ENCODE measurements at regions not wholly inside any gene's neighbourhood (a gene's known extent, or its start where the extent isn't known, plus 50 kb on each side); places are given as distances from the start of the nearest gene placed in this dataset.

DNA sequence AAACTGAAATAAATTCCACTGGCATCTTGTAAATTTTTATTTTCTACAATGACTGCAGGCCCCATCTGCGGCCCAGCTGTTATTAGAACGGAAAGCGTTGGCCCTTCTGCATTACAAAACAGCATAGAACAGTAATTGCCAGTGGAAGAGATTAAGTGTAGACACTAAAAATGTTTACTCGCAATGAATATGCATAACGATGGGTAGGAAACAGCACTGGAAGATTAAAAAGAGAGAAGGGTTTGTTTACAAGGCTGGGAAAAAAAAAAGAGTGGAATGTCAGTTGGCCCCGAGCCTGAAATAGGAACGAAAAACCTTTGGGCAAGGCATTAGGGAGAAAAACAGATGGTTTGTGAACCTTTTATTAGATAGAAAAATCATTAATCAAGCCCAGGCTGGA lies 275.9 kb upstream of the TCF4 start:
- in situ Hi-C loops (cut with MboI), result no loop called here
- FAIRE-seq (no peak), DNase-seq (ENCODE audit: extremely low read depth in 1 of 4, low spot score in 3 of 4) (no peak), ATAC-seq (no peak)
- POLR2A ChIA-PET, result interaction anchor here (0.7 kb wide), 1 partner anchor 19 kb away, joined by 3 read pairs; no protein-coding TSS in a partner anchor
- no TSS peak for BruUV-seq (replicated peaks)
- WGBS (ENCODE audit: insufficient coverage, low coverage, missing lambda C conversion rate), result 19% methylated on average over 7 of the region's 7 CpGs
- Histone ChIP-seq H2AFZ (ENCODE audit: low read depth, low read length) (no peak overlapping the region), H3K4me2 (ENCODE audit: insufficient read depth, low read length) (no peak overlapping the region), H3K4me1 (replicated peaks in 1 of 2; ENCODE audit: control insufficient read depth in 2 of 2, insufficient read depth in 2 of 2, low read length in 2 of 2) (no peaks in the 10 kb centered on the region), H3K27ac (ENCODE audit: extremely low read depth, low read depth, low read length) (no peak overlapping the region), H3K9me3 (replicated peaks; ENCODE audit: control insufficient read depth, insufficient read depth, low read depth, low read length) (no peaks in the 10 kb centered on the region), H3K4me3 (no peak overlapping the region), H3K9me1 (ENCODE audit: control insufficient read depth, insufficient read depth, low read length) (no peaks in the 10 kb centered on the region), H3K9ac (ENCODE audit: insufficient read depth in 1 of 2, low read depth in 2 of 2, low read length in 2 of 2) (no peak overlapping the region), H3K79me2 (ENCODE audit: control insufficient read depth, insufficient read depth, low read length) (no peaks in the 10 kb centered on the region), H3K36me3 (ENCODE audit: control insufficient read depth, insufficient read depth, low read length) (no peaks in the 10 kb centered on the region), H4K20me1 (replicated peaks; ENCODE audit: control insufficient read depth, insufficient read depth, low read length) (no peaks in the 10 kb centered on the region), H3K27me3 (ENCODE audit: control insufficient read depth in 2 of 2, insufficient read depth in 2 of 2, low read length in 2 of 2) (peaks cover 6 to 9% of the 10 kb centered on the region in 2 experiments)
- CTCF ChIA-PET (ENCODE audit: low intra/inter-chr PET ratio), result interaction anchor here (0.5 kb wide), 1 partner anchor 544 kb away, joined by 3 read pairs; no protein-coding TSS in a partner anchor
- TF ChIP-seq NCOA1 (IDR thresholded peaks at IDR 0.05; ENCODE audit: low read depth) (no peak), HSF4 (CRISPR knock-in tag; IDR thresholded peaks at IDR 0.05; ENCODE audit: borderline replicate concordance) (no peak), TFAM (CRISPR knock-in tag; conservative IDR thresholded peaks at IDR 0.05) (no peak)
- TF ChIP-seq, protein P1, sequence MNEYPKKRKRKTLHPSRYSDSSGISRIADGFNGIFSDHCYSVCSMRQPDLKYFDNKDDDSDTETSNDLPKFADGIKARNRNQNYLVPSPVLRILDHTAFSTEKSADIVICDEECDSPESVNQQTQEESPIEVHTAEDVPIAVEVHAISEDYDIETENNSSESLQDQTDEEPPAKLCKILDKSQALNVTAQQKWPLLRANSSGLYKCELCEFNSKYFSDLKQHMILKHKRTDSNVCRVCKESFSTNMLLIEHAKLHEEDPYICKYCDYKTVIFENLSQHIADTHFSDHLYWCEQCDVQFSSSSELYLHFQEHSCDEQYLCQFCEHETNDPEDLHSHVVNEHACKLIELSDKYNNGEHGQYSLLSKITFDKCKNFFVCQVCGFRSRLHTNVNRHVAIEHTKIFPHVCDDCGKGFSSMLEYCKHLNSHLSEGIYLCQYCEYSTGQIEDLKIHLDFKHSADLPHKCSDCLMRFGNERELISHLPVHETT (CRISPR knock-in tag; conservative IDR thresholded peaks at IDR 0.05 in 1 of 2, IDR thresholded peaks at IDR 0.05 in 1 of 2), result no peak
- TF ChIP-seq, protein P2, sequence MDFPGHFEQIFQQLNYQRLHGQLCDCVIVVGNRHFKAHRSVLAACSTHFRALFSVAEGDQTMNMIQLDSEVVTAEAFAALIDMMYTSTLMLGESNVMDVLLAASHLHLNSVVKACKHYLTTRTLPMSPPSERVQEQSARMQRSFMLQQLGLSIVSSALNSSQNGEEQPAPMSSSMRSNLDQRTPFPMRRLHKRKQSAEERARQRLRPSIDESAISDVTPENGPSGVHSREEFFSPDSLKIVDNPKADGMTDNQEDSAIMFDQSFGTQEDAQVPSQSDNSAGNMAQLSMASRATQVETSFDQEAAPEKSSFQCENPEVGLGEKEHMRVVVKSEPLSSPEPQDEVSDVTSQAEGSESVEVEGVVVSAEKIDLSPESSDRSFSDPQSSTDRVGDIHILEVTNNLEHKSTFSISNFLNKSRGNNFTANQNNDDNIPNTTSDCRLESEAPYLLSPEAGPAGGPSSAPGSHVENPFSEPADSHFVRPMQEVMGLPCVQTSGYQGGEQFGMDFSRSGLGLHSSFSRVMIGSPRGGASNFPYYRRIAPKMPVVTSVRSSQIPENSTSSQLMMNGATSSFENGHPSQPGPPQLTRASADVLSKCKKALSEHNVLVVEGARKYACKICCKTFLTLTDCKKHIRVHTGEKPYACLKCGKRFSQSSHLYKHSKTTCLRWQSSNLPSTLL (IDR thresholded peaks at IDR 0.05), result no peak
- intact Hi-C loops (cut with micrococcal nuclease), result loop anchor here (10.0 kb wide), 1 partner anchor 449 kb away; no protein-coding TSS in a partner anchor
